ENCODE measurements at regions not wholly inside any gene's neighbourhood (a gene's known extent, or its start where the extent isn't known, plus 50 kb on each side); places are given as distances from the start of the nearest gene placed in this dataset.
A peak's percentile ranks its signal among the peaks of the same experiment; 100 is the strongest.

DNA sequence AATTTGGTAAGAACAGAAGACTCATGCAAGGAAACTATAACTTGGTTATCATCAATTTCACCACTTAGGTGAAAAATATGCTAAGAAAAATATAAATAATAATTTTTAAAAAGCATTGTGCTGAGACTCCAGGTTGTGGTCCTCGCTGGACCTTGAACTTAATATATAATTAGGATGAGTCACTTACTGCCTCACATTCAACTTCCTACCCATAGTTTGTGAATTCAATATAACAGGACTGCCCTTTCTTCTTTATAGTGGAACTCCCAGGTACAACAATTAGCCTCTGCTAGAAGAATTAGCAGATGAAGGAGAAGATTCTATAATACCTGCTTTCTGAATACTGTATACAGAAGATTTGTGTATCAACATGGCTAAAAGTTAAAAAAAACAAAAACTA is 149.1 kb upstream of the SPRED1 start:
- Histone ChIP-seq H3K27ac (ENCODE audit: low read length, poor library complexity, severe bottlenecking) (no peak overlapping the region), H3K9me3 (ENCODE audit: control insufficient read depth, low read length) (no peaks in the 10 kb centered on the region)
- WGBS: no CpG with 5 or more reads among the region's 1 CpG

DNA sequence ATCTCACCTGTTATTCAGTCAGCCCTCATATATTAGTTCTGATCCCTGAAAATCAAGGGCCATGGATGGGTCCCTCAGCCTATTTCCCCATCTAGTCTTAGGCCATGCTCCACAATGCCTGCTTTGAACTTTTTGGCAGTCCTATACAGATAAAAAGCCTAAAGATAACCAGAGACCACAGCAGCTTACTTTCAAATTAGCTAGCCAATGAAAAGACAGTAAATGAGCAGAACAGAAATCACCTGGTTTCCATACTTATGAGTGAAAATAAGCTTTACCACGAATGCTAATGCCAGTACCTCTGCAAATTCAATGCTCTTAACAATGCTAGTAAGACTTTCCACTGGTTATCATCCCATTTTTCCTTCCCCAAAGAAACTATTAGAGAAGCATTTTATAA is 141.6 kb upstream of the SPRED1 start:
- Histone ChIP-seq H2BK5ac (ENCODE audit: low read depth, low read length, poor library complexity, severe bottlenecking) (no peak overlapping the region), H2AFZ (ENCODE audit: low read depth, low read length) (no peak overlapping the region), H3K14ac (ENCODE audit: low read length in 2 of 2) (no peak overlapping the region), H3K79me1 (replicated peaks; ENCODE audit: low read length, poor library complexity, severe bottlenecking) (no peaks in the 10 kb centered on the region), H3K9me3 (ENCODE audit: control insufficient read depth, low read length) (no peaks in the 10 kb centered on the region), H4K8ac (ENCODE audit: low read length) (no peak overlapping the region), H3K27me3 (ENCODE audit: control insufficient read depth in 1 of 2, insufficient read depth in 1 of 2, low read length in 2 of 2) (no peaks in the 10 kb centered on the region), H3K9ac (ENCODE audit: low read length) (no peak overlapping the region), H3K18ac (ENCODE audit: low read depth in 1 of 2, low read length in 2 of 2) (no peak overlapping the region), H2BK120ac (ENCODE audit: low read depth, low read length) (no peak overlapping the region), H2BK12ac (ENCODE audit: low read length in 2 of 2) (no peak overlapping the region), H3K27ac (ENCODE audit: low read length, poor library complexity, severe bottlenecking) (no peak overlapping the region), H3K36me3 (ENCODE audit: control insufficient read depth in 1 of 2, insufficient read depth in 2 of 2, low read depth in 1 of 2, low read length in 2 of 2) (no peaks in the 10 kb centered on the region), H3K4me3 (ENCODE audit: insufficient read depth in 1 of 2, low read depth in 1 of 2, low read length in 2 of 2) (no peak overlapping the region), H2BK15ac (ENCODE audit: low read depth, poor library complexity, severe bottlenecking) (no peak overlapping the region), H2AK5ac (ENCODE audit: low read length, severe bottlenecking) (no peak overlapping the region), H3K4ac (ENCODE audit: low read depth in 1 of 2, low read length in 2 of 2) (no peak overlapping the region), H3K23ac (ENCODE audit: low read length in 2 of 2) (no peak overlapping the region), H3K4me2 (ENCODE audit: low read length, poor library complexity, severe bottlenecking) (no peak overlapping the region), H3K4me1 (ENCODE audit: control insufficient read depth, insufficient read depth, low read depth, low read length) (no peaks in the 10 kb centered on the region), H4K91ac (ENCODE audit: low read length) (no peak overlapping the region)
- no peak for DNase-seq
- 35% methylated on average over 1 of the region's 1 CpG for WGBS

More for the DNA sequence above, 149.1 kb upstream of the SPRED1 start:
- H3K4ac ChIP-seq (ENCODE audit: low read depth in 1 of 2, low read length in 2 of 2): no peak overlapping the region
- H3K14ac ChIP-seq (ENCODE audit: low read length in 2 of 2): no peak overlapping the region
- DNase-seq: no peak
- H2BK5ac ChIP-seq (ENCODE audit: low read depth, low read length, poor library complexity, severe bottlenecking): no peak overlapping the region
- no peak overlapping the region for H4K8ac ChIP-seq (ENCODE audit: low read length)
- H2BK12ac ChIP-seq (ENCODE audit: low read length in 2 of 2): no peak overlapping the region
- no peak overlapping the region for H3K4me3 ChIP-seq (ENCODE audit: insufficient read depth in 1 of 2, low read depth in 1 of 2, low read length in 2 of 2)
- no peak overlapping the region for H3K18ac ChIP-seq (ENCODE audit: low read depth in 1 of 2, low read length in 2 of 2)
- H2BK15ac ChIP-seq (ENCODE audit: low read depth, poor library complexity, severe bottlenecking): no peak overlapping the region
- H3K4me2 ChIP-seq (ENCODE audit: low read length, poor library complexity, severe bottlenecking): no peak overlapping the region
- no peak overlapping the region for H2AK5ac ChIP-seq (ENCODE audit: low read length, severe bottlenecking)
- H2BK120ac ChIP-seq (ENCODE audit: low read depth, low read length): no peak overlapping the region
- H3K23ac ChIP-seq (ENCODE audit: low read length in 2 of 2): no peak overlapping the region
- H3K9ac ChIP-seq (ENCODE audit: low read length): no peak overlapping the region
- H3K4me1 ChIP-seq (ENCODE audit: control insufficient read depth, insufficient read depth, low read depth, low read length): no peaks in the 10 kb centered on the region
- no peaks in the 10 kb centered on the region for H3K36me3 ChIP-seq (ENCODE audit: control insufficient read depth in 1 of 2, insufficient read depth in 2 of 2, low read depth in 1 of 2, low read length in 2 of 2)
- H2AFZ ChIP-seq (ENCODE audit: low read depth, low read length): no peak overlapping the region
- no peak overlapping the region for H4K91ac ChIP-seq (ENCODE audit: low read length)
- H3K27me3 ChIP-seq (ENCODE audit: control insufficient read depth in 1 of 2, insufficient read depth in 1 of 2, low read length in 2 of 2): no peaks in the 10 kb centered on the region
- H3K79me1 ChIP-seq (replicated peaks; ENCODE audit: low read length, poor library complexity, severe bottlenecking): no peaks in the 10 kb centered on the region

DNA sequence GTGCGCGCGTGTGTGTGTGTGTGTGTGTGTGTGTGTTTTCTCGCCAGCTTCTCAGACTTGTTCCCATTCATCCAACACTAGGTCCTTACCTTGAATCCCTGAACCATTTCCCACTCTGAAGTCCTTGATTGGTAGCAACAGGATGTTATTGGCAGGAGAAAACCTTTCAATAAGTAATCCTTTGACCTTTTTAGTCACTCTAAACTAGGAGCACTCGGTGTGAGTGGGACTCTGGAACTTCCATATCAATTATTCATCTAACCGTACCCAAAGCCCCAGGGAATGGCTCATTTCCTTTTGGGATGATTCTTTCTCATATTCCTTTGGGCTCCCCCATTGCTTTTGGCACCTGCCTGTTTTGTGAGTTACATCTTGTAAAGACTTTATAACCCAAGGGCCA is 140.2 kb upstream of the SPRED1 start:
- Histone ChIP-seq H3K36me3 (ENCODE audit: control insufficient read depth in 1 of 2, insufficient read depth in 2 of 2, low read depth in 1 of 2, low read length in 2 of 2) (no peaks in the 10 kb centered on the region), H2AFZ (ENCODE audit: low read depth, low read length) (no peak overlapping the region), H4K8ac (ENCODE audit: low read length) (no peak overlapping the region), H3K4me1 (ENCODE audit: control insufficient read depth, insufficient read depth, low read depth, low read length) (no peaks in the 10 kb centered on the region), H3K9ac (ENCODE audit: low read length) (no peak overlapping the region), H3K27ac (ENCODE audit: low read length, poor library complexity, severe bottlenecking) (no peak overlapping the region), H4K91ac (ENCODE audit: low read length) (no peak overlapping the region), H2BK12ac (ENCODE audit: low read length in 2 of 2) (no peak overlapping the region), H3K9me3 (ENCODE audit: control insufficient read depth, low read length) (no peaks in the 10 kb centered on the region), H3K18ac (ENCODE audit: low read depth in 1 of 2, low read length in 2 of 2) (no peak overlapping the region), H2BK120ac (ENCODE audit: low read depth, low read length) (no peak overlapping the region), H3K4ac (ENCODE audit: low read depth in 1 of 2, low read length in 2 of 2) (no peak overlapping the region), H2AK5ac (ENCODE audit: low read length, severe bottlenecking) (no peak overlapping the region), H3K79me1 (replicated peaks; ENCODE audit: low read length, poor library complexity, severe bottlenecking) (no peaks in the 10 kb centered on the region), H3K4me3 (ENCODE audit: insufficient read depth in 1 of 2, low read depth in 1 of 2, low read length in 2 of 2) (no peak overlapping the region), H3K4me2 (ENCODE audit: low read length, poor library complexity, severe bottlenecking) (no peak overlapping the region), H3K27me3 (ENCODE audit: control insufficient read depth in 1 of 2, insufficient read depth in 1 of 2, low read length in 2 of 2) (no peaks in the 10 kb centered on the region), H2BK5ac (ENCODE audit: low read depth, low read length, poor library complexity, severe bottlenecking) (no peak overlapping the region), H2BK15ac (ENCODE audit: low read depth, poor library complexity, severe bottlenecking) (no peak overlapping the region), H3K23ac (ENCODE audit: low read length in 2 of 2) (no peak overlapping the region), H3K14ac (ENCODE audit: low read length in 2 of 2) (peak overlapping the region in 1 of 2 experiments; percentile 36)
- no peak for DNase-seq
- WGBS: 77% methylated on average over 2 of the region's 6 CpGs

DNA sequence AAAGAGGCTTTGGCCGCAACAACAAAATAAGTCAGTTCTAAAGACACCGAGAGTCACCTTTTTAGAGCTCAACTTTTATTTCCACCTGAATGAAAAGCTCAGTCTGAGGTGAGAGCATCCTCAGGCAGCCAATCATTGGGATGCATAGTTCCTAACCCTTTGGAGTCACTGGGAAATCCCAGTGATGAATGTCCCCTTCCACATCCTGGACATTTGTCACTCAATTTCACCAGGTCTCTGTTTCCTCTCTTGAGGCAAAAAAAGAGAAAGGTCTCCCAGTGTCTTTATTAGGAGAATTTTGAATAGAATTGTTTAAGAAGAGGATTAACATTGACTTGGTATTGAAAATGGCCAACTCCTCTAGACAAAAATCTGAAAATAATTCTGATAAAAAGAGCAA is 137.5 kb upstream of the SPRED1 start:
- Histone ChIP-seq H4K8ac (ENCODE audit: low read length) (no peak overlapping the region), H2BK15ac (ENCODE audit: low read depth, poor library complexity, severe bottlenecking) (no peak overlapping the region), H3K4ac (ENCODE audit: low read depth in 1 of 2, low read length in 2 of 2) (no peak overlapping the region), H2AFZ (ENCODE audit: low read depth, low read length) (no peak overlapping the region), H3K79me1 (replicated peaks; ENCODE audit: low read length, poor library complexity, severe bottlenecking) (no peaks in the 10 kb centered on the region), H2AK5ac (ENCODE audit: low read length, severe bottlenecking) (no peak overlapping the region), H2BK5ac (ENCODE audit: low read depth, low read length, poor library complexity, severe bottlenecking) (no peak overlapping the region), H2BK120ac (ENCODE audit: low read depth, low read length) (no peak overlapping the region), H3K23ac (ENCODE audit: low read length in 2 of 2) (no peak overlapping the region), H2BK12ac (ENCODE audit: low read length in 2 of 2) (no peak overlapping the region), H3K14ac (ENCODE audit: low read length in 2 of 2) (no peak overlapping the region), H3K18ac (ENCODE audit: low read depth in 1 of 2, low read length in 2 of 2) (no peak overlapping the region), H3K27me3 (ENCODE audit: control insufficient read depth in 1 of 2, insufficient read depth in 1 of 2, low read length in 2 of 2) (no peaks in the 10 kb centered on the region), H3K4me1 (ENCODE audit: control insufficient read depth, insufficient read depth, low read depth, low read length) (no peaks in the 10 kb centered on the region), H3K27ac (ENCODE audit: low read length, poor library complexity, severe bottlenecking) (no peak overlapping the region), H3K9me3 (ENCODE audit: control insufficient read depth, low read length) (no peaks in the 10 kb centered on the region), H4K91ac (ENCODE audit: low read length) (no peak overlapping the region), H3K36me3 (ENCODE audit: control insufficient read depth in 1 of 2, insufficient read depth in 2 of 2, low read depth in 1 of 2, low read length in 2 of 2) (no peaks in the 10 kb centered on the region), H3K4me3 (ENCODE audit: insufficient read depth in 1 of 2, low read depth in 1 of 2, low read length in 2 of 2) (no peak overlapping the region), H3K4me2 (ENCODE audit: low read length, poor library complexity, severe bottlenecking) (no peak overlapping the region), H3K9ac (ENCODE audit: low read length) (no peak overlapping the region)
- no peak for DNase-seq
- 92% methylated on average over 2 of the region's 2 CpGs for WGBS

All from mesenchymal stem cell (in vitro differentiated cells and primary cell).